Parathyroid adenoma (tissue), 2 donors: ENCODE measurements at regions not wholly inside any gene's neighbourhood (a gene's known extent, or its start where the extent isn't known, plus 50 kb on each side); places are given as distances from the start of the nearest gene placed in this dataset.

Source experiments
- H2AFZ ChIP-seq: fragments of 300-600 bp; sonication (generic); one replicate; pipeline ENCODE4 v1.7.0; 2017; ENCODE audit warnings: antibody characterized with exemption, mild to moderate bottlenecking
- H3K27ac ChIP-seq: fragments of 300-600 bp; sonication (generic); one replicate; pipeline ENCODE4 v1.7.0; 2017
- H3K27me3 ChIP-seq: fragments of 300-600 bp; sonication (generic); one replicate; pipeline ENCODE4 v1.7.0; 2017; ENCODE audit warnings: low read length; ENCODE audit not compliant: control insufficient read depth, insufficient read depth
- H3K36me3 ChIP-seq: fragments of 300-600 bp; sonication (generic); one replicate; pipeline ENCODE4 v1.7.0; 2017; ENCODE audit warnings: low read length; ENCODE audit not compliant: control insufficient read depth, insufficient read depth
- H3K4me1 ChIP-seq: fragments of 300-600 bp; sonication (generic); one replicate; pipeline ENCODE4 v1.7.0; 2017; ENCODE audit warnings: control low read depth
- H3K4me2 ChIP-seq: fragments of 300-600 bp; sonication (generic); one replicate; pipeline ENCODE4 v1.7.0; 2017; ENCODE audit warnings: low read length
- H3K4me3 ChIP-seq: fragments of 300-600 bp; sonication (generic); one replicate; pipeline ENCODE4 v1.7.0; 2017; ENCODE audit warnings: low read depth, low read length
- H3K79me2 ChIP-seq: fragments of 300-600 bp; sonication (generic); one replicate; pipeline ENCODE4 v1.7.0; 2017; ENCODE audit warnings: control low read depth
- H3K9ac ChIP-seq: fragments of 300-600 bp; sonication (generic); one replicate; pipeline ENCODE4 v1.7.0; 2017; ENCODE audit warnings: mild to moderate bottlenecking
- H3K9me3 ChIP-seq: fragments of 300-600 bp; sonication (generic); one replicate; pipeline ENCODE4 v1.7.0; 2017; ENCODE audit warnings: low read length; ENCODE audit not compliant: control insufficient read depth
- TF ChIP-seq, protein P1 (sequence below): fragments of 300-600 bp; sonication (generic); IDR thresholded peaks from one replicate; pipeline ENCODE4 v1.7.0; 2017; ENCODE audit warnings: antibody characterized with exemption, mild to moderate bottlenecking
- donor health status: primary hyperparathyroidism.

DNA sequence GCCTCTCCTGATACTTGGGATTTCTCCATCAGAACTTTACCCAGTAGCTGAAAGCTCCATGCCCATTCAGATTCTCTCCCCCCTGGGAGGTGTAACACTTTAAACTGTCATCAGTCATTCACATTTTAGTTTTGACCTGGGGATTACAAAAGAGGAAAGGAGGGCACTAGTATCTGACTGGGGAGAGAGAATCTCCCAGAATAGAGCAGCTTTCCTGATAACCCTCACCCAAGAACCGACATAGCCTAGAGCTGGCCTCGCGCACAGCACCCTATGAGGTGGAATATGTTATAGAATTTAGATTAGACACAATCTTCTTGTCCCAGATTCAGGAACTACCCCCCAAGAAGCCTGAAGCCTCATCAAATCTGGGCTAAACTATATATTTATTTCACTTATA is 950.2 kb upstream of the TENM3 start:
- H3K9ac ChIP-seq: no peak overlapping the region
- TF ChIP-seq, protein P1, sequence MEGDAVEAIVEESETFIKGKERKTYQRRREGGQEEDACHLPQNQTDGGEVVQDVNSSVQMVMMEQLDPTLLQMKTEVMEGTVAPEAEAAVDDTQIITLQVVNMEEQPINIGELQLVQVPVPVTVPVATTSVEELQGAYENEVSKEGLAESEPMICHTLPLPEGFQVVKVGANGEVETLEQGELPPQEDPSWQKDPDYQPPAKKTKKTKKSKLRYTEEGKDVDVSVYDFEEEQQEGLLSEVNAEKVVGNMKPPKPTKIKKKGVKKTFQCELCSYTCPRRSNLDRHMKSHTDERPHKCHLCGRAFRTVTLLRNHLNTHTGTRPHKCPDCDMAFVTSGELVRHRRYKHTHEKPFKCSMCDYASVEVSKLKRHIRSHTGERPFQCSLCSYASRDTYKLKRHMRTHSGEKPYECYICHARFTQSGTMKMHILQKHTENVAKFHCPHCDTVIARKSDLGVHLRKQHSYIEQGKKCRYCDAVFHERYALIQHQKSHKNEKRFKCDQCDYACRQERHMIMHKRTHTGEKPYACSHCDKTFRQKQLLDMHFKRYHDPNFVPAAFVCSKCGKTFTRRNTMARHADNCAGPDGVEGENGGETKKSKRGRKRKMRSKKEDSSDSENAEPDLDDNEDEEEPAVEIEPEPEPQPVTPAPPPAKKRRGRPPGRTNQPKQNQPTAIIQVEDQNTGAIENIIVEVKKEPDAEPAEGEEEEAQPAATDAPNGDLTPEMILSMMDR: no peak
- H3K27ac ChIP-seq: no peak overlapping the region
- H3K36me3 ChIP-seq: no peaks in the 10 kb centered on the region
- H2AFZ ChIP-seq: no peak overlapping the region
- H3K4me2 ChIP-seq: no peak overlapping the region
- H3K79me2 ChIP-seq: no peaks in the 10 kb centered on the region
- H3K4me3 ChIP-seq: no peak overlapping the region
- no peaks in the 10 kb centered on the region for H3K4me1 ChIP-seq
- H3K9me3 ChIP-seq: no peaks in the 10 kb centered on the region
- peaks cover 4% of the 10 kb centered on the region for H3K27me3 ChIP-seq

DNA sequence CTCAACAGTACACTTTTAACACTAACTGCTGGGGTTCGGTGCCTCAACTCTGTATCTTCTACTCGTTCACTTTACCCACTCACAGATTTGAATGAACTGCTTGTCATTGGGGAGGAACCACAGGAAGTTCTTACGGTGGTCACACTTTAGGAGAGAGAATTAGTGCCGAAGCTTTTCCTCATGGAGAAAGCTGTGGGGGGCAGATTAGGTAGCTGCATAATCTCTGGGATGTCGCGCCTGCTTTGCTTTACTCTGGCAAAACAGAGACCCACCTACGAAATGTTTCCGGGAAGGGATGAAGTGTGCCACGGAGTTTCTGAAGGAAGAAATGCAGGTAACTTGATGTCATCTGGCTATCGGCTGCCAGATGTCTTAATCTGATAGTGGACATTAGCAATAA is 949.7 kb upstream of the TENM3 start:
- TF ChIP-seq, protein P1: no peak
- Histone ChIP-seq H3K4me1 (no peaks in the 10 kb centered on the region), H3K9ac (no peak overlapping the region), H3K9me3 (no peaks in the 10 kb centered on the region), H3K4me2 (no peak overlapping the region), H3K27ac (no peak overlapping the region), H3K79me2 (no peaks in the 10 kb centered on the region), H2AFZ (no peak overlapping the region), H3K4me3 (no peak overlapping the region), H3K36me3 (no peaks in the 10 kb centered on the region), H3K27me3 (peaks cover 4% of the 10 kb centered on the region)

DNA sequence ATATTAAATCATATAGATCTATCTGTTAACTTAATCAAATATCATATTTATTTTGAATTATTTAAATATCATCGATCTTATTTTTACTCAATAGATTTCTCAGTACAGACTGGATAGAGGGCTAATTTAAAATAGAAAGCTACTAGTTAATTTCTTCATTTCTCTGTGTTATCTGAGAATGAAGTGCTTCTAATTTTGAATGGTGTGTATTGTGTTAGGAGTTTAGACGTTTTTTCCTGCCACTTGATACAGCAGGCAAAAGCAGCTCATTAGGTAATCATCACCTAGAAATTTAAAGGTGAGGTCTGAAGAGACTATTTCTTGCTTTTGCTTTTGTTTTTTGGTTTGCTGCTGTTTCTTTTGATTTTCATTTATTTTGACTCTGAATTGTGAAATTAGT is 948.8 kb upstream of the TENM3 start:
- no peaks in the 10 kb centered on the region for H3K4me1 ChIP-seq
- H3K27me3 ChIP-seq: peaks cover 4% of the 10 kb centered on the region
- H3K9me3 ChIP-seq: no peaks in the 10 kb centered on the region
- H2AFZ ChIP-seq: no peak overlapping the region
- TF ChIP-seq, protein P1: no peak
- no peak overlapping the region for H3K4me3 ChIP-seq
- no peak overlapping the region for H3K9ac ChIP-seq
- no peak overlapping the region for H3K4me2 ChIP-seq
- H3K36me3 ChIP-seq: no peaks in the 10 kb centered on the region
- no peak overlapping the region for H3K27ac ChIP-seq
- H3K79me2 ChIP-seq: no peaks in the 10 kb centered on the region

DNA sequence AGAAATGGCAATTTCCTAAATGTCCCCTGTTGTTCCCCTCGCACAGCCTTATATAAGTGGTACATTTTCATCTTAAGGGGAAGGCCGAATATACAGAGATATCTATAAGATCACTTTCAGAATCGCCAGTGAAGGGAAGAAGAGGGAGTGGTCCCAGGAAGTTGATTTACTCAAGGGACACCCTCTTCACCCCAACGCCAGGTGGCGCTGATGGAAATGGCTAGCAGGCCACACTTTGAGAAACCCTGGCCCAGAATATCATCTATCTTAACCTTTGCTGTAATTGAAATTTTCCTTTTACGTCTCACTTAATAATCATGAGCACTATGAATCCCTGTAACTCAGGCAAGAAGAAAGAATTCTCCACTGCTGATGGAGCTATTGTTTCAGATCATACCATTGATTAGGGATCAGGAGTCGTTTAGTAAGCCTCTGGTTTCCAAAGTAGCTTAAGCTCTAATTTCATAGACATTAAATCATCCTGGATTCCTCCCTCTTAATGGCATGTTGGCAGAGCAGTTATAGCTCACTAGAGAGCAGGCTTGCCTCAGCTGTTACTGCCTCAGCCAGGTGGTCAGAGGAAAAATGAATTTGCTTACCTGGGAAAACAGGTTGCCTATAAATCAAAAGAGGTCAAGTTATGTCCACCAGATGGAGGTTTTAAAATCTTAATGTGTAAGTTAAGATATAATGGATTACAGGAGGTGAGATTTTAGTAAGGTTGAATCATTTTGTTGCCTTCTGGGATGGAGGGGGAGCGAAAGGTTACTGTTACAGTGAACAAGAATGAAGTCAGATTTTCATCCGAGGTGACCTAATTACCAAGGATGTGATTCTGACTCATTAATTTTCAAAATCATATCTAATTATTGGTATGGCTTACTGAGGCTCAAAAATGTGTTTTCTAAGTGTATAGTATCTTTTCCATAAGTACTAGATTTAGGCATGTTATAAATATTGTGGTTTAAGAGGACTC is 941.2 kb upstream of the TENM3 start:
- H3K79me2 ChIP-seq: no peaks in the 10 kb centered on the region

More for the DNA sequence above, 941.2 kb upstream of the TENM3 start:
- no peak overlapping the region for H2AFZ ChIP-seq
- H3K9ac ChIP-seq: no peak overlapping the region
- no peak overlapping the region for H3K4me3 ChIP-seq
- peak overlapping the region; percentile 9 for H3K4me2 ChIP-seq
- H3K9me3 ChIP-seq: no peaks in the 10 kb centered on the region
- H3K4me1 ChIP-seq: no peaks in the 10 kb centered on the region
- TF ChIP-seq, protein P1: no peak
- no peaks in the 10 kb centered on the region for H3K27me3 ChIP-seq
- no peaks in the 10 kb centered on the region for H3K36me3 ChIP-seq
- H3K27ac ChIP-seq: no peak overlapping the region
